Thoracic aorta (tissue), 2 donors: ENCODE measurements at regions not wholly inside any gene's neighbourhood (a gene's known extent, or its start where the extent isn't known, plus 50 kb on each side); places are given as distances from the start of the nearest gene placed in this dataset.

ENCODE experiments used
- ATAC-seq: fragments of 150-250 bp; one replicate; pipeline ENCODE4 v1.8.0; 2017; ENCODE audit warnings: low read depth; ENCODE audit not compliant: insufficient number of reproducible peaks, low FRiP score
- DNase-seq: peaks from one replicate; pipeline ENCODE4 v3.0.0-alpha.2; 2020; ENCODE audit warnings: low spot score
- H3K27ac ChIP-seq, 2 donors: fragments of 200-600 bp; sonication (generic); 1 replicate in 1 of 2; 2 replicates in 1 of 2; pipeline ENCODE4 v1.5.1; 2016; ENCODE audit warnings: mild to moderate bottlenecking in 2 of 2, moderate library complexity in 2 of 2
- H3K27me3 ChIP-seq: fragments of 200-600 bp; sonication (generic); replicated peaks from 2 replicates; pipeline ENCODE4 v1.6.0; 2016; ENCODE audit warnings: mild to moderate bottlenecking; ENCODE audit not compliant: insufficient read depth
- H3K36me3 ChIP-seq: fragments of 200-600 bp; sonication (generic); one replicate; pipeline ENCODE4 v1.5.1; 2016
- H3K4me1 ChIP-seq, 2 donors: fragments of 200-600 bp; sonication (generic); 1 replicate in 1 of 2; 2 replicates in 1 of 2; pipeline versions ENCODE4 v1.5.1 to v1.6.0; 2016; ENCODE audit warnings: low read depth in 2 of 2, mild to moderate bottlenecking in 1 of 2; ENCODE audit not compliant: control insufficient read depth in 1 of 2
- H3K4me3 ChIP-seq: fragments of 200-600 bp; sonication (generic); 2 replicates; pipeline ENCODE4 v1.5.1; 2016; ENCODE audit warnings: mild to moderate bottlenecking
- H3K9me3 ChIP-seq: fragments of 200-600 bp; sonication (generic); 2 replicates; pipeline ENCODE4 v1.5.1; 2016
- CTCF ChIP-seq: fragments of 200-600 bp; sonication (generic); IDR thresholded peaks from one replicate; pipeline ENCODE4 v1.5.1; 2019; ENCODE audit warnings: antibody characterized with exemption

- no peaks in the 10 kb centered on the region for H3K4me1 ChIP-seq
- H3K9me3 ChIP-seq, result no peaks in the 10 kb centered on the region
- TF ChIP-seq CTCF, result no peak
- H3K27me3 ChIP-seq, result no peaks in the 10 kb centered on the region
- H3K4me3 ChIP-seq, result no peak overlapping the region
- no peak overlapping the region for H3K27ac ChIP-seq
- H3K36me3 ChIP-seq, result no peaks in the 10 kb centered on the region
- DNase-seq (no peak), ATAC-seq (no peak)
Observed at GRCh38 chr2:147099845-147100244, 745.0 kb upstream of the ACVR2A start.

- H3K27ac ChIP-seq, result no peak overlapping the region
- H3K27me3 ChIP-seq, result no peaks in the 10 kb centered on the region
- no peak for ATAC-seq
Observed at GRCh38 chr2:147098940-147099339, 745.9 kb upstream of the ACVR2A start.

GRCh38 chr2:147097747-147098146 lies 747.1 kb upstream of the ACVR2A start:
- no peak for ATAC-seq
- DNase-seq, result no peak
- Histone ChIP-seq H3K27me3 (no peaks in the 10 kb centered on the region), H3K9me3 (no peaks in the 10 kb centered on the region), H3K4me3 (no peak overlapping the region), H3K27ac (no peak overlapping the region), H3K36me3 (no peaks in the 10 kb centered on the region), H3K4me1 (no peaks in the 10 kb centered on the region)
- TF ChIP-seq CTCF, result no peak

More at GRCh38 chr2:147098940-147099339, 745.9 kb upstream of the ACVR2A start:
- Histone ChIP-seq H3K4me3 (no peak overlapping the region), H3K36me3 (no peaks in the 10 kb centered on the region), H3K9me3 (no peaks in the 10 kb centered on the region), H3K4me1 (no peaks in the 10 kb centered on the region)
- TF ChIP-seq CTCF, result no peak
- DNase-seq, result no peak

GRCh38 chr2:147096671-147097070 lies 748.2 kb upstream of the ACVR2A start:
- H3K4me3 ChIP-seq, result no peak overlapping the region
- DNase-seq (no peak), ATAC-seq (no peak)
- no peak for TF ChIP-seq CTCF
- H3K27me3 ChIP-seq, result no peaks in the 10 kb centered on the region
- H3K36me3 ChIP-seq, result no peaks in the 10 kb centered on the region
- H3K27ac ChIP-seq, result no peak overlapping the region
- H3K9me3 ChIP-seq, result no peaks in the 10 kb centered on the region
- H3K4me1 ChIP-seq, result no peaks in the 10 kb centered on the region

- no peak overlapping the region for H3K4me3 ChIP-seq
- H3K36me3 ChIP-seq, result no peaks in the 10 kb centered on the region
- no peaks in the 10 kb centered on the region for H3K9me3 ChIP-seq
- DNase-seq (no peak), ATAC-seq (no peak)
- H3K4me1 ChIP-seq, result no peaks in the 10 kb centered on the region
- no peaks in the 10 kb centered on the region for H3K27me3 ChIP-seq
- no peak overlapping the region for H3K27ac ChIP-seq
- TF ChIP-seq CTCF, result no peak
Observed at GRCh38 chr2:147095376-147095775, 749.5 kb upstream of the ACVR2A start.
